Panc1 (cell line): ENCODE measurements at regions not wholly inside any gene's neighbourhood (a gene's known extent, or its start where the extent isn't known, plus 50 kb on each side); places are given as distances from the start of the nearest gene placed in this dataset.

Experiments
- ATAC-seq: fragments of 200-7000 bp; cut with Tn5 transposase; 2 replicates; pipeline ENCODE4 v1.9.1; 2020; ENCODE audit warnings: mild to moderate bottlenecking, moderate library complexity
- BruUV-seq: library from RNA; stranded (reverse); fragments of 400-500 nt; replicated peaks from 2 replicates; lab custom pipeline; 2021; lab: Mats Ljungman, UMichigan
- CTCF ChIA-PET: fragments of 300-600 bp; sonication (Branson Sonifier 250); formaldehyde crosslinking; loops from one replicate; lab custom pipeline; 2022; ENCODE audit warnings: antibody characterized with exemption; lab: Charles Lee
- POLR2A ChIA-PET: fragments of 300-600 bp; sonication (Branson Sonifier 250); formaldehyde crosslinking; loops from one replicate; lab custom pipeline; 2022; ENCODE audit warnings: antibody characterized with exemption; lab: Charles Lee
- DNase-seq: peaks from one replicate; pipeline ENCODE4 v3.0.0-alpha.2; 2010; ENCODE audit warnings: low read depth, low spot score
- H3K27ac ChIP-seq: 2 replicates; pipeline ENCODE4 v1.5.1; 2011; ENCODE audit warnings: mild to moderate bottlenecking, low read length, inconsistent platforms
- H3K27me3 ChIP-seq: fragments of 200-500 bp; sonication (Bioruptor generic); 2 replicates; pipeline ENCODE4 v1.6.0; 2014; ENCODE audit warnings: low read length, inconsistent platforms; ENCODE audit not compliant: control insufficient read depth, insufficient read depth
- H3K36me3 ChIP-seq: fragments of 200-500 bp; sonication (Bioruptor generic); 2 replicates; pipeline ENCODE4 v1.5.1; 2014; ENCODE audit warnings: inconsistent platforms, mild to moderate bottlenecking, low read length, moderate library complexity; ENCODE audit not compliant: control insufficient read depth, insufficient read depth
- H3K4me1 ChIP-seq: 2 replicates; pipeline ENCODE4 v1.5.1; 2011; ENCODE audit warnings: inconsistent platforms, mild to moderate bottlenecking, low read length, moderate library complexity; ENCODE audit not compliant: control insufficient read depth, insufficient read depth
- H3K4me3 ChIP-seq, 2 experiments: 2 replicates each; pipeline ENCODE4 v1.5.1; 2011 to 2012; ENCODE audit warnings: low read depth in 2 of 2, low read length in 2 of 2, mild to moderate bottlenecking in 2 of 2, inconsistent platforms in 1 of 2, moderate library complexity in 1 of 2
- H3K9me3 ChIP-seq: fragments of 200-500 bp; sonication (Bioruptor generic); 2 replicates; pipeline ENCODE4 v1.5.1; 2014; ENCODE audit warnings: low read depth, mild to moderate bottlenecking, inconsistent platforms, low read length, moderate library complexity; ENCODE audit not compliant: control insufficient read depth, insufficient read depth
- POLR2AphosphoS5 ChIP-seq: IDR thresholded peaks from 2 replicates; pipeline ENCODE4 v1.6.1; 2012; ENCODE audit warnings: mild to moderate bottlenecking, low read depth, low read length, moderate library complexity
- REST ChIP-seq, 2 experiments: IDR thresholded peaks; 2 replicates each; pipeline ENCODE4 v1.6.1; 2011 to 2012; ENCODE audit warnings: low read depth in 2 of 2, control low read depth in 1 of 2, low read length in 1 of 2, mild to moderate bottlenecking in 1 of 2, moderate library complexity in 1 of 2; ENCODE audit not compliant: insufficient read depth in 1 of 2
- SIN3A ChIP-seq: IDR thresholded peaks from 2 replicates; pipeline ENCODE4 v1.6.1; 2012; ENCODE audit warnings: low read depth, mild to moderate bottlenecking, low read length, moderate library complexity, borderline replicate concordance; ENCODE audit not compliant: insufficient read depth
- TCF7L2 ChIP-seq: IDR thresholded peaks from 2 replicates; pipeline ENCODE4 v1.6.1; 2011; ENCODE audit warnings: mild to moderate bottlenecking, low read depth, low read length, inconsistent platforms
- in situ Hi-C: cut with HindIII; loops from 2 replicates; pipeline ENCODE4 v1.10.0; 2016; ENCODE audit warnings: low sequenced_read_pairs, low pct_unique_long_range_greater_than_20kb
- intact Hi-C: fragments of 100-400 bp; cut with micrococcal nuclease; formaldehyde crosslinking; loops from one replicate; pipeline ENCODE4 v1.10.0; 2022; ENCODE audit not compliant: unreplicated experiment
- TF ChIP-seq, protein P1 (sequence below): fragments of 450-650 bp; IDR thresholded peaks from 2 replicates; pipeline ENCODE4 v1.5.1; 2017; ENCODE audit warnings: mild to moderate bottlenecking

- Histone ChIP-seq H3K27me3 (no peaks in the 10 kb centered on the region), H3K4me3 (no peak overlapping the region), H3K9me3 (no peaks in the 10 kb centered on the region), H3K27ac (peak overlapping the region; percentile 78; the same call in 1 of the 2 replicates), H3K36me3 (no peaks in the 10 kb centered on the region), H3K4me1 (peaks cover 18% of the 10 kb centered on the region)
- POLR2A ChIA-PET: no interaction called here
- DNase-seq (no peak), ATAC-seq (no peak)
- intact Hi-C loops: no loop called here
- BruUV-seq: no TSS peak
- TF ChIP-seq, protein P1, sequence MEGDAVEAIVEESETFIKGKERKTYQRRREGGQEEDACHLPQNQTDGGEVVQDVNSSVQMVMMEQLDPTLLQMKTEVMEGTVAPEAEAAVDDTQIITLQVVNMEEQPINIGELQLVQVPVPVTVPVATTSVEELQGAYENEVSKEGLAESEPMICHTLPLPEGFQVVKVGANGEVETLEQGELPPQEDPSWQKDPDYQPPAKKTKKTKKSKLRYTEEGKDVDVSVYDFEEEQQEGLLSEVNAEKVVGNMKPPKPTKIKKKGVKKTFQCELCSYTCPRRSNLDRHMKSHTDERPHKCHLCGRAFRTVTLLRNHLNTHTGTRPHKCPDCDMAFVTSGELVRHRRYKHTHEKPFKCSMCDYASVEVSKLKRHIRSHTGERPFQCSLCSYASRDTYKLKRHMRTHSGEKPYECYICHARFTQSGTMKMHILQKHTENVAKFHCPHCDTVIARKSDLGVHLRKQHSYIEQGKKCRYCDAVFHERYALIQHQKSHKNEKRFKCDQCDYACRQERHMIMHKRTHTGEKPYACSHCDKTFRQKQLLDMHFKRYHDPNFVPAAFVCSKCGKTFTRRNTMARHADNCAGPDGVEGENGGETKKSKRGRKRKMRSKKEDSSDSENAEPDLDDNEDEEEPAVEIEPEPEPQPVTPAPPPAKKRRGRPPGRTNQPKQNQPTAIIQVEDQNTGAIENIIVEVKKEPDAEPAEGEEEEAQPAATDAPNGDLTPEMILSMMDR: no peak
- TF ChIP-seq SIN3A: no peak
- no peak for TF ChIP-seq TCF7L2
- no peak for TF ChIP-seq REST (IDR thresholded peaks at IDR 0.05; ENCODE audit: insufficient read depth in 1 of 2, low read depth in 2 of 2, low read length in 1 of 2)
- TF ChIP-seq POLR2AphosphoS5: no peak
- in situ Hi-C loops: no loop called here
- CTCF ChIA-PET: interaction anchor here (0.6 kb wide), 1 partner anchor 185 kb away, joined by 3 read pairs; no protein-coding TSS in a partner anchor
Measured at GRCh38 chr2:55776966-55777365, 83.3 kb upstream of the PNPT1 start.

GRCh38 chr2:55776479-55776878, 82.8 kb upstream of the PNPT1 start:
- Histone ChIP-seq H3K27ac (peak overlapping the region; percentile 39; the same call in 1 of the 2 replicates), H3K4me3 (no peak overlapping the region), H3K4me1 (peaks cover 18% of the 10 kb centered on the region), H3K9me3 (no peaks in the 10 kb centered on the region), H3K36me3 (no peaks in the 10 kb centered on the region), H3K27me3 (no peaks in the 10 kb centered on the region)
- in situ Hi-C loops (no loop called here), intact Hi-C loops (no loop called here)
- DNase-seq (no peak), ATAC-seq (no peak)
- CTCF ChIA-PET: no interaction called here
- no TSS peak for BruUV-seq
- POLR2A ChIA-PET: no interaction called here
- TF ChIP-seq TCF7L2: no peak
- TF ChIP-seq, protein P1: no peak
